GM21786 (cell line): ENCODE measurements at regions not wholly inside any gene's neighbourhood (a gene's known extent, or its start where the extent isn't known, plus 50 kb on each side); places are given as distances from the start of the nearest gene placed in this dataset.

Experiments used
- ATAC-seq: cut with Tn5 transposase; IDR thresholded peaks from one replicate; pipeline ENCODE4 v1.9.1; 2021; ENCODE audit not compliant: unreplicated experiment

GRCh38 chr20:60869625-60870024, 382.4 kb upstream of the CDH4 start:
- ATAC-seq: no peak

GRCh38 chr20:60870040-60870439, 382.0 kb upstream of the CDH4 start:
- ATAC-seq: no peak

- no peak for ATAC-seq
These were observed 379.8 kb upstream of the CDH4 start for GRCh38 chr20:60872224-60872623.

GRCh38 chr20:60877071-60877857, 374.8 kb upstream of the CDH4 start:
- ATAC-seq: no peak

GRCh38 chr20:60882836-60883235, 369.2 kb upstream of the CDH4 start:
- no peak for ATAC-seq

- ATAC-seq: no peak
These were observed 368.6 kb upstream of the CDH4 start for GRCh38 chr20:60883496-60883895.

- ATAC-seq: no peak
These were observed 367.8 kb upstream of the CDH4 start for GRCh38 chr20:60884277-60884676.

- no peak for ATAC-seq
These were observed 363.3 kb upstream of the CDH4 start for GRCh38 chr20:60888771-60889170.

GRCh38 chr20:60892095-60892813, 359.8 kb upstream of the CDH4 start:
- ATAC-seq: no peak

- ATAC-seq: no peak
These were observed 358.0 kb upstream of the CDH4 start for GRCh38 chr20:60894091-60894490.

- no peak for ATAC-seq
These were observed 356.5 kb upstream of the CDH4 start for GRCh38 chr20:60895363-60896079.

- ATAC-seq: no peak
These were observed 354.1 kb upstream of the CDH4 start for GRCh38 chr20:60897976-60898375.

GRCh38 chr20:60899320-60899719, 352.7 kb upstream of the CDH4 start:
- no peak for ATAC-seq

GRCh38 chr20:60900618-60901017, 351.4 kb upstream of the CDH4 start:
- ATAC-seq: no peak

GRCh38 chr20:60901831-60902230, 350.2 kb upstream of the CDH4 start:
- ATAC-seq: no peak

GRCh38 chr20:60903325-60903971, 348.6 kb upstream of the CDH4 start:
- ATAC-seq: no peak

- no peak for ATAC-seq
These were observed 347.3 kb upstream of the CDH4 start for GRCh38 chr20:60904730-60905129.

- no peak for ATAC-seq
These were observed 346.1 kb upstream of the CDH4 start for GRCh38 chr20:60905919-60906318.

- no peak for ATAC-seq
These were observed 345.5 kb upstream of the CDH4 start for GRCh38 chr20:60906555-60906954.

GRCh38 chr20:60913298-60913697, 338.8 kb upstream of the CDH4 start:
- no peak for ATAC-seq

GRCh38 chr20:60921022-60921622, 330.9 kb upstream of the CDH4 start:
- ATAC-seq: no peak
